ENCODE measurements at regions not wholly inside any gene's neighbourhood (a gene's known extent, or its start where the extent isn't known, plus 50 kb on each side); places are given as distances from the start of the nearest gene placed in this dataset.

DNA sequence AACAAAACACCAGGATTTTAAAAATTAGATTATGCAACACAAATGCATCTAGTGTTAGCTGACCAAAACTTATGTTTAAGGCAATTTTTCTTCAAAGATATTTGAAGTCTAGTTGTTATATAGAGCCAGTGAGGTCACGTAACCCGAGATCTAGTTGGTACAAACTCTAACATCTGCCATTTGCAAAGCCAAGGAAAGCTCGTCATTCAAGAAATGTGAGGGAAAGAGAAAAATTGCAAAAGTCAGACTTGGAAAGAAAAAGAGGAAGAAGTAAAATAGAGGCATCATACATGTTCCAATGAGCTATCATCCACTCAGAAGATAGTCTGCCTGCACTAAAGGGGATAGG lies 293.4 kb upstream of the PUM3 start:
- no peak overlapping the region for H3K27ac Mint-ChIP-seq
- no peaks in the 10 kb centered on the region for H3K36me3 Mint-ChIP-seq (ENCODE audit: low read depth)
- peaks cover 9% of the 10 kb centered on the region for H3K4me1 Mint-ChIP-seq
- peaks cover 3% of the 10 kb centered on the region for H3K9me3 Mint-ChIP-seq
- no peak overlapping the region for H3K4me3 Mint-ChIP-seq
- TF ChIP-seq, protein P1, sequence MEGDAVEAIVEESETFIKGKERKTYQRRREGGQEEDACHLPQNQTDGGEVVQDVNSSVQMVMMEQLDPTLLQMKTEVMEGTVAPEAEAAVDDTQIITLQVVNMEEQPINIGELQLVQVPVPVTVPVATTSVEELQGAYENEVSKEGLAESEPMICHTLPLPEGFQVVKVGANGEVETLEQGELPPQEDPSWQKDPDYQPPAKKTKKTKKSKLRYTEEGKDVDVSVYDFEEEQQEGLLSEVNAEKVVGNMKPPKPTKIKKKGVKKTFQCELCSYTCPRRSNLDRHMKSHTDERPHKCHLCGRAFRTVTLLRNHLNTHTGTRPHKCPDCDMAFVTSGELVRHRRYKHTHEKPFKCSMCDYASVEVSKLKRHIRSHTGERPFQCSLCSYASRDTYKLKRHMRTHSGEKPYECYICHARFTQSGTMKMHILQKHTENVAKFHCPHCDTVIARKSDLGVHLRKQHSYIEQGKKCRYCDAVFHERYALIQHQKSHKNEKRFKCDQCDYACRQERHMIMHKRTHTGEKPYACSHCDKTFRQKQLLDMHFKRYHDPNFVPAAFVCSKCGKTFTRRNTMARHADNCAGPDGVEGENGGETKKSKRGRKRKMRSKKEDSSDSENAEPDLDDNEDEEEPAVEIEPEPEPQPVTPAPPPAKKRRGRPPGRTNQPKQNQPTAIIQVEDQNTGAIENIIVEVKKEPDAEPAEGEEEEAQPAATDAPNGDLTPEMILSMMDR (IDR thresholded peaks at IDR 0.05; ENCODE audit: unreplicated experiment in 3 of 3), result no peak
- H3K27me3 Mint-ChIP-seq (ENCODE audit: low read depth), result no peaks in the 10 kb centered on the region

DNA sequence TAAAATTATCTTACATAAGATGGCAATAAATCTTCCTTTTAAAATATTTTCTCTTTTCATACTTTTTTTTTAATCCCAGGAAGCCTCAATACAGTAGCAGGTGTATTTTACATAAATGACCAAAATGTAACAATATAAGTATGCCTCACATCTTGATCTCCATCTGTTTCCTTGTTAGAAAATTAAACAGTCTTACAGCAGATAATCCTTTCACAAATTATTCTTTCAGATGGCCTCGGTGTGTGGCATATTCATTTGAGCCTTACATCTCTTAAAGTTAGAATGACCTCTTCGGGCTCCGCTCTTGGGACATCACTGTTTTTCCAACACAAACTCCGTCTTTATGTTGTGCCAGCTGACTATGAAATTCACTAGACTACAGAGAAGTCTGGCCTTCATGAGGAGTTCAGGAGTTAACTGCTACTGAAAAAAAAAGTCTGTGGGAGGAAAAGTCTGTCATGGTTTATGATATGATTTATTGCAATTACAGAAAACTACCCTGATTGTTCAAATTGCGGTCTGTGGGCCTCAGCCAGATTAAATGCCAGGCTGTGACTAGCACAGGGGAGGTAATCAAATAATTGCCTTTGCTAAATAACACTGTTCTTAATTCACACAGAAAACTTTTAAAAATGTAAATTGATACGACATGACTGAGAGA lies 292.9 kb upstream of the PUM3 start:
- peaks cover 9% of the 10 kb centered on the region for H3K4me1 Mint-ChIP-seq
- no peaks in the 10 kb centered on the region for H3K36me3 Mint-ChIP-seq (ENCODE audit: low read depth)
- no peak overlapping the region for H3K27ac Mint-ChIP-seq
- H3K4me3 Mint-ChIP-seq, result no peak overlapping the region
- no peaks in the 10 kb centered on the region for H3K27me3 Mint-ChIP-seq (ENCODE audit: low read depth)
- H3K9me3 Mint-ChIP-seq, result peaks cover 3% of the 10 kb centered on the region
- TF ChIP-seq, protein P1 (IDR thresholded peaks at IDR 0.05; ENCODE audit: unreplicated experiment in 3 of 3), result no peak

DNA sequence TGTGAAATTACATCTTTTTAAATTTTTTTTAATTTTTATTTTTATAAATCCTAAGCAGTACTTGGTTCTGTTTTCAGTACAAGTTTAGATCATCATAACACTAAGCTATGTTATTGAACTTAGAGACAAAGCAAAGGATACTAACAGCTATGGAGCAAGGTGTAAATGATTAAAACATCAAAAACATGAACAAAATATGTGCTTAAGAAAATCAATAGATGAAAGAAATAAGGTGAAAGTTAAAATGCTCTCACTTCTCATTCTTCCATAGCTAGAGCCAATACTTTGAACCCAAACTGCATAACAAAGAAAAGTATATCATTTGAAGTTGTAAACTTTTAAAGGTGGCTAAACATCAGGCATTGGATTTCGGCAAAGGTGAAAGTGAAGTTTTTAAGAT lies 292.3 kb upstream of the PUM3 start:
- H3K27ac Mint-ChIP-seq, result no peak overlapping the region
- H3K36me3 Mint-ChIP-seq (ENCODE audit: low read depth), result no peaks in the 10 kb centered on the region
- TF ChIP-seq, protein P1 (IDR thresholded peaks at IDR 0.05; ENCODE audit: unreplicated experiment in 3 of 3), result no peak
- H3K27me3 Mint-ChIP-seq (ENCODE audit: low read depth), result no peaks in the 10 kb centered on the region
- peaks cover 9% of the 10 kb centered on the region for H3K4me1 Mint-ChIP-seq
- H3K4me3 Mint-ChIP-seq, result no peak overlapping the region
- H3K9me3 Mint-ChIP-seq, result peaks cover 3% of the 10 kb centered on the region

DNA sequence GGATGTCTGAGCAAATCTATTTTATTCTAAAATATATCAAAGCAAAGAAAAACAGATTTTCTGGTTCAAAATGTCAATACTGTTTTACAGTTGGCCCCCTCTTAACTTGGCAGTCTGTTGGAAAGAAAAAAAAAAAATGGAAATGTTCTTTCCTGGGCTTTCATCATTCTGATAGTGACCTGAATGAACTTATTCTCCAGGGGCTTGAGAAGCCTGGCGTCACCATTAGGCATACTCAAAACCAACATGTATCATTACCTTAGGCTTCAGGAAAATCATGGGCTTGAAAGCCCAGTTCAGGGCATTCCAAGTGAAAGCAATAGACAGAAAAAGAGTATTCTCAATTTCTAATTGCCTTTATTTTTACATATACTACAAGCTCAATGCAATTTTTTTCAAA lies 283.7 kb upstream of the PUM3 start:
- H3K4me3 Mint-ChIP-seq, result no peak overlapping the region
- TF ChIP-seq, protein P1 (IDR thresholded peaks at IDR 0.05; ENCODE audit: unreplicated experiment in 3 of 3), result no peak
- no peaks in the 10 kb centered on the region for H3K9me3 Mint-ChIP-seq
- no peaks in the 10 kb centered on the region for H3K4me1 Mint-ChIP-seq
- no peak overlapping the region for H3K27ac Mint-ChIP-seq
- H3K27me3 Mint-ChIP-seq (ENCODE audit: low read depth), result peaks cover 6% of the 10 kb centered on the region
- no peaks in the 10 kb centered on the region for H3K36me3 Mint-ChIP-seq (ENCODE audit: low read depth)

DNA sequence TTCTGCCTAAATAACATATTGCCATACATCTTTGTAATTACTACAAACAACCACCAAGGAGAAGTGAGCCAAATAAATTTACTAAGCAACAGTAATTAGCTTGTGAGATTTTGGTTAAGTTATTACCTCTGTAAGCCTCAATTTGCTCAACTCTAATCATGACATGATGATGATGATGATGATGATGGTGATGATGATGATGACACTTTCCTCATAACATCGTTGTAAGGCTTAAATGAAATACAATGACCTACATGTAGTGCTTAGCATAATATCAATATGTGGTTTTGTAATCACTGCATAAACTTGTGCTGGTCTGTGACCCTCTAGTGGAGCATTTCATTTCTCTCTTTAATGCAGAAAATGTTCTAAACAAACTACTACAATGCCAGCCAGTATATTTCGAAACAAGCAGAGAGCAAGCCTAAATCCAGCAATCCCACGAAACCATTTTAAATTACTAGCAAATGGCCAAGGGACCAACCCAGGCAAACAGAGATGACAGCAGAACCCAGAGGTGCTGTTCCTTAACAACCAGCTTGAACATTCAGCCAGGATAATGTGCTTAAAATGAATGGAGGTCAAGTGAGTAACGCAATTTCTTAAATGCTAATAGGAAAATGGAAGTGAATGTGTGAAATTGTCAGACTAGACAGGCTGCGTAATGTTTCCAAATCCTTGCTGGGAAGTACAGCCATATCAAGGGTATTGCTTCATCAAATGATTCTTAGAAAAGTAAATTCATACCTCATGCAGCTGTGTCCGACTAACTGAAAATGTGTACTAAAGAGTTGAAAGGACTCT lies 281.9 kb upstream of the PUM3 start:
- TF ChIP-seq, protein P1 (IDR thresholded peaks at IDR 0.05; ENCODE audit: unreplicated experiment in 3 of 3), result no peak
- Mint-ChIP-seq H3K27me3 (ENCODE audit: low read depth) (peaks cover 6% of the 10 kb centered on the region), H3K9me3 (no peaks in the 10 kb centered on the region), H3K36me3 (ENCODE audit: low read depth) (no peaks in the 10 kb centered on the region), H3K4me1 (no peaks in the 10 kb centered on the region), H3K27ac (no peak overlapping the region), H3K4me3 (no peak overlapping the region)

DNA sequence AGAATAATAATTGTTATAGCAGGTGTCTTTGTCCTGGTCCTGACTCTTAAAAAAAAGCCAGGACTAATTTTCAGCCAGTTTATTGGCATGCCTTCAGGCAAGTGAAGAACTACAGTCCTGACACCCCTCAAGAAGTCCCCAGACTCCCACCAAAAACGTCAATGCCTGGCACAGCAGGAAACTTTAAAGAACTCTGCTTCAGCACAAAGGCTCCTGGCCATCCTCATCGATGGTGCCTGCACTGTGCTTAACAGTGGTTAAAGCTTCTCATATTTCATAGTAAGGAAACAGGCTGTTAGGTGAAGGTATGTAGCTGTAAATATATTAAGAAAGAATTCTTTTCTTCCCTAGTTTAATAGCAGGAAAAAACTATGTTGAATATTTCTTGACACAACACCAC lies 280.1 kb upstream of the PUM3 start:
- no peaks in the 10 kb centered on the region for H3K36me3 Mint-ChIP-seq (ENCODE audit: low read depth)
- H3K27me3 Mint-ChIP-seq (ENCODE audit: low read depth), result peaks cover 6% of the 10 kb centered on the region
- TF ChIP-seq, protein P1 (IDR thresholded peaks at IDR 0.05; ENCODE audit: unreplicated experiment in 3 of 3), result no peak
- H3K9me3 Mint-ChIP-seq, result no peaks in the 10 kb centered on the region
- H3K4me3 Mint-ChIP-seq, result no peak overlapping the region
- no peak overlapping the region for H3K27ac Mint-ChIP-seq
- no peaks in the 10 kb centered on the region for H3K4me1 Mint-ChIP-seq
